Transverse colon (tissue), 4 donors: ENCODE measurements at regions not wholly inside any gene's neighbourhood (a gene's known extent, or its start where the extent isn't known, plus 50 kb on each side); places are given as distances from the start of the nearest gene placed in this dataset.

Source experiments
- DNase-seq: peaks from one replicate; pipeline ENCODE4 v3.0.0-alpha.2; 2019
- H3K27ac ChIP-seq, 4 donors: fragments of 200-600 bp; sonication (generic); 2 replicates each; pipeline ENCODE4 v1.5.1; 2016 to 2018; ENCODE audit warnings: inconsistent platforms in 4 of 4
- H3K27me3 ChIP-seq: fragments of 200-600 bp; sonication (generic); 2 replicates; pipeline ENCODE4 v1.5.1; 2017; ENCODE audit warnings: inconsistent platforms
- H3K36me3 ChIP-seq, 4 donors: fragments of 200-600 bp; sonication (generic); 2 replicates each; pipeline ENCODE4 v1.5.1; 2017 to 2019; ENCODE audit warnings: inconsistent platforms in 4 of 4
- H3K4me1 ChIP-seq, 4 donors: fragments of 200-600 bp; sonication (generic); 2 replicates each; pipeline ENCODE4 v1.5.1; 2017 to 2020; ENCODE audit warnings: inconsistent platforms in 4 of 4
- H3K4me3 ChIP-seq, 4 donors: fragments of 200-600 bp; sonication (generic); 1 replicate in 1 of 4; 2 replicates in 3 of 4; pipeline versions ENCODE4 v1.5.1 to v1.6.1; 2017 to 2019; ENCODE audit warnings: inconsistent platforms in 4 of 4
- H3K9me3 ChIP-seq, 2 donors: fragments of 200-600 bp; sonication (generic); 2 replicates each; pipeline ENCODE4 v1.5.1; 2017 to 2019; ENCODE audit warnings: inconsistent platforms in 2 of 2
- CTCF ChIP-seq, 5 experiments: fragments of 200-600 bp in 3 of 5; fragments of 450-650 bp in 2 of 5; sonication (generic) in 3 of 5; IDR thresholded peaks; 1 replicate in 2 of 5; 2 replicates in 3 of 5; pipeline ENCODE4 v1.5.1; 2016 to 2017; ENCODE audit warnings: antibody characterized with exemption in 5 of 5, inconsistent platforms in 3 of 5, mild to moderate bottlenecking in 2 of 5, moderate library complexity in 1 of 5
- EP300 ChIP-seq: sonication (generic); formaldehyde crosslinking; IDR thresholded peaks from one replicate; pipeline ENCODE4 v1.6.1; 2017; ENCODE audit warnings: antibody characterized with exemption, low read depth
- POLR2A ChIP-seq: fragments of 450-650 bp; IDR thresholded peaks from one replicate; pipeline ENCODE4 v1.6.1; 2016; ENCODE audit warnings: antibody characterized with exemption, mild to moderate bottlenecking, moderate library complexity
- POLR2AphosphoS5 ChIP-seq, 3 donors: sonication (generic); formaldehyde crosslinking; IDR thresholded peaks; one replicate each; pipeline ENCODE4 v1.6.1; 2016; ENCODE audit warnings: antibody characterized with exemption in 3 of 3
- WGBS, 2 donors: methylation state at CpG; one replicate each; pipeline ENCODE4 v1.1.5; 2018; ENCODE audit warnings: low coverage in 1 of 2; 5-methylcytosine and 5-hydroxymethylcytosine counted together
- in situ Hi-C, 4 donors: fragments of 200-750 bp; cut with MboI; loops; one replicate each; pipeline versions ENCODE4 v1.15.0 to v1.15.1; 2017; ENCODE audit warnings: low sequenced_read_pairs in 3 of 4, low pct_ligation_motif_present in 1 of 4, low pct_unique_long_range_greater_than_20kb in 1 of 4
- intact Hi-C: fragments of 100-400 bp; cut with DNase I; formaldehyde crosslinking; loops from one replicate; pipeline ENCODE4 v1.15.1; 2023; ENCODE audit warnings: low total_unique reads

GRCh38 chr11:119905162-119905561 is 176.2 kb upstream of the NECTIN1 start:
- intact Hi-C loops (no loop called here), in situ Hi-C loops (no loop called here)
- no peaks in the 10 kb centered on the region for H3K36me3 ChIP-seq
- H3K4me3 ChIP-seq: peak overlapping the region in 2 of 4 donors; percentile 20 to 25
- DNase-seq: peak; percentile 55
- no peaks in the 10 kb centered on the region for H3K27me3 ChIP-seq
- peaks cover 0 to 56% (median 43%) of the 10 kb centered on the region in 4 donors for H3K4me1 ChIP-seq
- 82% methylated on average over 4 of the region's 4 CpGs; no CpG with 5 or more reads in 1 of the 2 donors for WGBS, 2 donors
- H3K27ac ChIP-seq: peak overlapping the region; percentile 84 to 87 (median 86)
- TF ChIP-seq EP300: no peak
- peak in 2 of 3 donors; percentile 36 to 68 for TF ChIP-seq POLR2AphosphoS5 (IDR thresholded peaks at IDR 0.05)
- TF ChIP-seq POLR2A: peak; percentile 62
- no peak for TF ChIP-seq CTCF (IDR thresholded peaks at IDR 0.05)
- no peaks in the 10 kb centered on the region for H3K9me3 ChIP-seq

DNA sequence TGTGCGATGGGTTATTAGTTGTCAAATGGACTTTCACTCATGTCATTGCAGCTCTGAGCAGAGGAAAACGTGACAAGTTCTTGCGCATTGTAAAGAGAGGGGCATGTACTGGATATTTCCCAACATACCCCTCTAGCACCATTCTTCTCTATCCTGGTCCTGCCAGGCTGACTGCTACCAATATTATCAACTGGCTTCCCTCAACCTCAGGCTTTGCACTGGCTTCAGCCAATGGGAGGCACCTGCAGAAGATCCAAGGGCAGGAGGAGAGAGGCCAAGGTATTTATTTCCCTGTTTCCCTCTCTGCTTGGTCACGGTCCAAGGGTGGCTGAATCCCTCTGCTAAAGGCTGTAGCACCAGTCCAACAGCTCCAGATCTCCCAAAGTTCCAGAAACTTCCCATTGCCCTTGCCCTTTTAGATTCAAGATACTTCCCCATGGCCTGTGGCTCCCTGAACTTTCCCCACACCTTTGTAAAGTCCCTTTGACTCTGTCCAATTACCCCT is 175.6 kb upstream of the NECTIN1 start:
- intact Hi-C loops: no loop called here
- WGBS, 2 donors: 72% methylated on average over 3 to 4 of the region's 4 CpGs
- peaks cover 0 to 55% (median 38%) of the 10 kb centered on the region in 4 donors for H3K4me1 ChIP-seq
- H3K4me3 ChIP-seq: no peak overlapping the region
- TF ChIP-seq EP300: no peak
- no peak for TF ChIP-seq POLR2AphosphoS5 (IDR thresholded peaks at IDR 0.05)
- no peak for TF ChIP-seq CTCF (IDR thresholded peaks at IDR 0.05)
- peak; percentile 50 for DNase-seq
- H3K27ac ChIP-seq: peak overlapping the region; percentile 84 to 87 (median 86)
- in situ Hi-C loops: no loop called here
- no peaks in the 10 kb centered on the region for H3K36me3 ChIP-seq
- no peaks in the 10 kb centered on the region for H3K9me3 ChIP-seq
- H3K27me3 ChIP-seq: no peaks in the 10 kb centered on the region

DNA sequence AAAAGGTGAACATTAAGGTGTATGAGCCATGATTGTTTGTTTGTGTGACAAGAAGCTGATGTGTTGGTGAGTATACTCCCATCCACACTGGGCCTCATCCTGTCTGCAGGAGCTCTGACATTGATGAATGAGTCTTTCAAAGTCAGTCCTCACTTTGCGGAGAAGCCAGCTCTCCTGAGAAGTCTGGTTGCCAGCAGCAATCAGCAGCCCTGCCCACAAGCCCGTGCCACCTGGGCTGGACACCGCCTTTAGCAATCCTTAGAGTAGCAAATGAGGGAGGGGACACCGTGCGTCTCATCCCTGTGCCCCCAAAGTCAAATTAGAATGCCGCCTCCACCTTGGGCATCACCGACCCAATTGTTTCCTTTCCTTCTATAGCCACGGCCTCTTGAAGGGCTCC is 174.8 kb upstream of the NECTIN1 start:
- TF ChIP-seq EP300 (no peak), POLR2A (no peak), POLR2AphosphoS5 (IDR thresholded peaks at IDR 0.05) (no peak), CTCF (IDR thresholded peaks at IDR 0.05) (no peak)
- no peaks in the 10 kb centered on the region for H3K27me3 ChIP-seq
- DNase-seq: no peak
- H3K4me3 ChIP-seq: no peak overlapping the region
- H3K9me3 ChIP-seq: no peaks in the 10 kb centered on the region
- no peaks in the 10 kb centered on the region for H3K36me3 ChIP-seq
- intact Hi-C loops (no loop called here), in situ Hi-C loops (no loop called here)
- H3K4me1 ChIP-seq: peaks cover 0 to 47% (median 33%) of the 10 kb centered on the region in 4 donors
- H3K27ac ChIP-seq: peak overlapping the region in 2 of 4 donors; percentile 86
- 88% methylated on average over 6 of the region's 8 CpGs; no CpG with 5 or more reads in 1 of the 2 donors for WGBS, 2 donors

- H3K27me3 ChIP-seq: no peaks in the 10 kb centered on the region
- in situ Hi-C loops: no loop called here
- H3K4me1 ChIP-seq: peaks cover 0 to 43% (median 30%) of the 10 kb centered on the region in 4 donors
- H3K36me3 ChIP-seq: no peaks in the 10 kb centered on the region
- H3K27ac ChIP-seq: peak overlapping the region in 2 of 4 donors; percentile 86
- no peak overlapping the region for H3K4me3 ChIP-seq
- H3K9me3 ChIP-seq: no peaks in the 10 kb centered on the region
- 45 to 100% methylated on average over 1 to 5 of the region's 5 CpGs for WGBS, 2 donors
- no peak for TF ChIP-seq POLR2AphosphoS5 (IDR thresholded peaks at IDR 0.05)
- TF ChIP-seq POLR2A: no peak
- no peak for TF ChIP-seq EP300
- no peak for TF ChIP-seq CTCF (IDR thresholded peaks at IDR 0.05)
- intact Hi-C loops: no loop called here
- DNase-seq: no peak
Observed at GRCh38 chr11:119903389-119903788, 174.4 kb upstream of the NECTIN1 start.
